ENCODE measurements at regions not wholly inside any gene's neighbourhood (a gene's known extent, or its start where the extent isn't known, plus 50 kb on each side); places are given as distances from the start of the nearest gene placed in this dataset.

GRCh38 chr10:130364631-130365411 is 228.6 kb downstream of the GLRX3 start:
- TF ChIP-seq CTCF (IDR thresholded peaks at IDR 0.05; ENCODE audit: unreplicated experiment), result no peak
- Mint-ChIP-seq H3K27ac (ENCODE audit: unreplicated experiment) (no peak overlapping the region), H3K36me3 (ENCODE audit: insufficient read depth, unreplicated experiment) (no peaks in the 10 kb centered on the region), H3K9me3 (ENCODE audit: low read depth, unreplicated experiment) (peaks cover 17% of the 10 kb centered on the region), H3K4me1 (ENCODE audit: low read depth, unreplicated experiment) (no peaks in the 10 kb centered on the region), H3K27me3 (ENCODE audit: unreplicated experiment) (no peaks in the 10 kb centered on the region), H3K4me3 (ENCODE audit: low read depth, unreplicated experiment) (no peak overlapping the region)
- CTCF ChIA-PET, result no interaction called here
- DNase-seq, result no peak
- no TSS peak for BruUV-seq (replicated peaks)
- intact Hi-C loops (cut with micrococcal nuclease; ENCODE audit: unreplicated experiment), result no loop called here

- H3K4me1 Mint-ChIP-seq (ENCODE audit: low read depth, unreplicated experiment), result no peaks in the 10 kb centered on the region
- no peaks in the 10 kb centered on the region for H3K27me3 Mint-ChIP-seq (ENCODE audit: unreplicated experiment)
- TF ChIP-seq CTCF (IDR thresholded peaks at IDR 0.05; ENCODE audit: unreplicated experiment), result no peak
- H3K4me3 Mint-ChIP-seq (ENCODE audit: low read depth, unreplicated experiment), result no peak overlapping the region
- H3K36me3 Mint-ChIP-seq (ENCODE audit: insufficient read depth, unreplicated experiment), result no peaks in the 10 kb centered on the region
- intact Hi-C loops (cut with micrococcal nuclease; ENCODE audit: unreplicated experiment), result no loop called here
- H3K27ac Mint-ChIP-seq (ENCODE audit: unreplicated experiment), result no peak overlapping the region
- DNase-seq, result no peak
- peaks cover 11% of the 10 kb centered on the region for H3K9me3 Mint-ChIP-seq (ENCODE audit: low read depth, unreplicated experiment)
- CTCF ChIA-PET, result no interaction called here
- BruUV-seq (replicated peaks), result no TSS peak
Measured at GRCh38 chr10:130368761-130369560, 232.8 kb downstream of the GLRX3 start.

DNA sequence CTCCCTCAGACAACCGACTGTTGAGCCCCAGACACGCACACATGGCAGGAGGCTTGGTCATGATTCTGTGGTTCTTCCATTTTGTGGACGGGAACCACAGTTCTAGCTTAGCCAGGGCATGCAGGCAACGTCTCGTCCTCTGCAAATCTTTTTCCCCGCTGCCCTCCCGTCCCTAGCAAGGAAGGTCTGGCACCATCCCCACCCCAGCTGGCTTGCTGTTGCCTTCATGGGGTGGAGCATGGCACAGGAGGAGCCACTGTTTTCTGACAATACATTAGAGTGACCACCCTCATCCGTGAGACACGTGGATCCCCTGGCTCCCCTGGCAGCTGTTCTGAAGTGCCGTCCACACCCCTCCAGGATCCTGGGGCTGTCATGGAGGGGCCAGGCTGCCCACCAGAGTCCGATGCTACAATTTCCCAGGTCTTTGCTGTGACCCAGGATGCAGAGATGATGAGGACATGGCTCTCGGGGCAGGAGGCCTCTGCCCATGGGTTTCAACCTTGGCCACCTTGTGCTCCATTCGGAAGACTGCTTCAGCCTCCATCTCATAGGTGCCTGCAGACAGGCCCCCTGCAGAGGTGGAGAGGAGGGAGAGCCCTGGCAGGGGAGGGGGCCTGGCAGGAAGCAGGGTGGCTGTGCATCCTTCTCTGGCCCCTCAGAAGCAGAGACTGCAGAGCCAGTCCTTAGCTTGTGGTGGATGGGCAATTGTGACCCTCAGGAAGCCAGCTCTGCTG is 233.6 kb downstream of the GLRX3 start:
- intact Hi-C loops (cut with micrococcal nuclease; ENCODE audit: unreplicated experiment), result no loop called here
- TF ChIP-seq CTCF (IDR thresholded peaks at IDR 0.05; ENCODE audit: unreplicated experiment), result no peak
- Mint-ChIP-seq H3K27ac (ENCODE audit: unreplicated experiment) (no peak overlapping the region), H3K9me3 (ENCODE audit: low read depth, unreplicated experiment) (peaks cover 6% of the 10 kb centered on the region), H3K27me3 (ENCODE audit: unreplicated experiment) (no peaks in the 10 kb centered on the region), H3K4me1 (ENCODE audit: low read depth, unreplicated experiment) (no peaks in the 10 kb centered on the region), H3K4me3 (ENCODE audit: low read depth, unreplicated experiment) (no peak overlapping the region), H3K36me3 (ENCODE audit: insufficient read depth, unreplicated experiment) (no peaks in the 10 kb centered on the region)
- BruUV-seq (replicated peaks), result no TSS peak
- CTCF ChIA-PET, result no interaction called here
- no peak for DNase-seq

- no peaks in the 10 kb centered on the region for H3K36me3 Mint-ChIP-seq (ENCODE audit: insufficient read depth, unreplicated experiment)
- intact Hi-C loops (cut with micrococcal nuclease; ENCODE audit: unreplicated experiment), result no loop called here
- DNase-seq, result no peak
- BruUV-seq (replicated peaks), result no TSS peak
- H3K9me3 Mint-ChIP-seq (ENCODE audit: low read depth, unreplicated experiment), result peaks cover 6% of the 10 kb centered on the region
- no peak for TF ChIP-seq CTCF (IDR thresholded peaks at IDR 0.05; ENCODE audit: unreplicated experiment)
- H3K27me3 Mint-ChIP-seq (ENCODE audit: unreplicated experiment), result no peaks in the 10 kb centered on the region
- H3K4me3 Mint-ChIP-seq (ENCODE audit: low read depth, unreplicated experiment), result no peak overlapping the region
- CTCF ChIA-PET, result no interaction called here
- no peaks in the 10 kb centered on the region for H3K4me1 Mint-ChIP-seq (ENCODE audit: low read depth, unreplicated experiment)
- H3K27ac Mint-ChIP-seq (ENCODE audit: unreplicated experiment), result no peak overlapping the region
Measured at GRCh38 chr10:130370721-130371120, 234.5 kb downstream of the GLRX3 start.
